GM21786 (cell line): ENCODE measurements at regions not wholly inside any gene's neighbourhood (a gene's known extent, or its start where the extent isn't known, plus 50 kb on each side); places are given as distances from the start of the nearest gene placed in this dataset.
"Not testable (repeated sequence)": the region's sequence is repeated elsewhere in the genome, so short reads cannot be mapped to it uniquely, and the experiment has no call there.

ENCODE experiments used
- ATAC-seq: cut with Tn5 transposase; IDR thresholded peaks from one replicate; pipeline ENCODE4 v1.9.1; 2021; ENCODE audit not compliant: unreplicated experiment

DNA sequence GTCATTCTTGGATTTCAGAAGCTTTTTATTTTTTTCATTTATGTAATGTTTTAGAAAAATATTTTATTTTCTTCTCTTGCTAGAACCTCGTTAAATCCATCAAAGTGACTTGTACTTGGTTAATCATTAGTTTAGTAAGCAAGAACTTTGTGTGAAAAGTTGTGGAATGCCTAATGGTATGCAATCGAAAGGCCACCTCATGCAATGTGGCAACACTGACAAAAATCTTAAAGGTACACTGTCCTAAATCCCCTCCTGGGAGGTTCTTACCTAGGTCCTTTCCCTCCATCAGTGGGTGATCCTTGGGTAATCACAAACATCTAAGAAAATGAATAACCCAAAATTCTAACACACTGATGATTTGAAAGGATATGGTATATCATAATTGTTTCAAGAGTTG lies 304.2 kb downstream of the DNAH5 start:
- ATAC-seq: no peak

DNA sequence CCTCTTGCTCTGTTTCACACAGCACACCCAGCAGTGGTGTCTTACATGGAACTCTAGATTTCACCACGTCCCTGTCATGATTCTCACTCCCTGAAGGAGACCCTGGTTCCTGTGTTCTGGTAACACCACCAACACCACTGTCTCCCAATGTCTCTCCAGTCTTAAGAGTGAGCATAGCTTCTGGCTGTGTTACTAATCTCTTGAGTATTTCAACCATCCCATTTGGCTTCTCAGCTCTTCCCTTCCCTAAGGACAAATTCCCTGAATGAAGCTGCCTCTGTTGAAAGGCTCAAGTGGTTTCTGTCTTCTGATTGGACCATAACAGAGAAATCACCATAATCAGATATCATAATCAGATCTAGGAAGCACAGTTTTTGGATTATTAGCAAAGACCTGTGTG lies 311.8 kb downstream of the DNAH5 start:
- no peak for ATAC-seq

- ATAC-seq: no peak
Measured at GRCh38 chr5:13629218-13629617, 315.3 kb downstream of the DNAH5 start.

DNA sequence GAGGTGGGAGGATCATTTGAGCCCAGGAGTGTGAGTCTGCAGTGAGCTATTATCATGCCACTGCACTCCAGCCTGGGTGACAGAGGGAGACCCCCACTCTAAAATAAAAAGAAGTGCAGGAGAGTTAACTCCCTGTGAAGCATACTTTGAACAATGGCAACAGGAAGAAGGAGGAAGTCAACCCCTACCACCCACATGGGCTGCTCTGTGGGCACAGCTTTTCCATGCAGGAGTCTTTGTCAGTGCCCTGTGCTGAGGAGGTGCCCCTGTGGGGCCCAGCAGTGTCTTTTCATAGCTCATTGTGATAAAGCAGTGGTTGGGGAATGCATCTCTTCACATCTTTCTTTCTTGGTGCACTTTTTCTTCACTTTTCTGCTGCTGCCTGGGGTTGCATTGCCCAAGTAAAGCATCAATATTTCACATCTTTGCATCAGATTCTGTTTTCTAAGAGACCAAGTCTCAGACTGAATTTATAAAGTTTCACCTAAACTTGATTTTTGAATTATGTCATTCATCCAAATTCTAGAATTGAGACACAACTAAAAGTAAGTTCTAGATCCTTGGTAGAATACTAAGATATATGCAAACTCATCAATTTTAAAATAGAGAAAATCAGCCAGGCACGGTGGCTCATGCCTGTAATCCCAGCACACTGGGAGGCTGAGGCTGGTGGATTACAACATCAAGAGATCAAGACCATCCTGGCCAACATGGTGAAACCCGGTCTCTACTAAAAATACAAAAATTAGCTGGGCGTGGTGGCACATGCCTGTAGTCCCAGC lies 316.6 kb downstream of the DNAH5 start:
- no peak for ATAC-seq

DNA sequence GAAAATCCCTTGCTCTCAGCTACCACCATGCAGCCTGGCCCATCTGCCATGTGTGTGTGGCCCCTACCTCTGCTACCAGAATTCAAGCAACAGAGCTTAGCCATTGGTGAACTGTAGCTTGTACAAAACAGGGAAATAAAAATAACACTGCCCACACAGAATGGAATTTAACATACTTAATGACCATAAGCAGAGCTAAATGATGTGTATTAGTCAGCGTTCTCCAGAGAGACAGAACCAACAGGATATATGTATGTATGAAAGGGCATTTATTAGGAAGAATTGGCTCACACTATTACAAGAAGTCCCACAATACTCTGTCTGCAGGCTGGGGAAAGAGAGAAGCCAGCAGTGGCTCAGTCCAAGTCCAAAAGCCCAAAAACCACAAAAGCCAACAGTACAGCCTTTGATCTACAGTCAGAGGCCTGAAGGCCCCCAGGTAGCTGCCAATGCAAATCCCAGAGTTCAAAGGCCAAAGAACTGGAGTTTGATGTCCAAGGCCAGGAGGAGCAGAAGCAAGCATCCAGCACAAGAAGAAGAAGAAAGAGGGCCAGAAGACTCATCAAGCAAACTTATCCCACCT lies 318.8 kb downstream of the DNAH5 start:
- ATAC-seq: no peak

GRCh38 chr5:13624283-13625074 lies 320.0 kb downstream of the DNAH5 start:
- no peak for ATAC-seq

- no peak for ATAC-seq
Measured at GRCh38 chr5:13613621-13614020, 330.9 kb downstream of the DNAH5 start.

DNA sequence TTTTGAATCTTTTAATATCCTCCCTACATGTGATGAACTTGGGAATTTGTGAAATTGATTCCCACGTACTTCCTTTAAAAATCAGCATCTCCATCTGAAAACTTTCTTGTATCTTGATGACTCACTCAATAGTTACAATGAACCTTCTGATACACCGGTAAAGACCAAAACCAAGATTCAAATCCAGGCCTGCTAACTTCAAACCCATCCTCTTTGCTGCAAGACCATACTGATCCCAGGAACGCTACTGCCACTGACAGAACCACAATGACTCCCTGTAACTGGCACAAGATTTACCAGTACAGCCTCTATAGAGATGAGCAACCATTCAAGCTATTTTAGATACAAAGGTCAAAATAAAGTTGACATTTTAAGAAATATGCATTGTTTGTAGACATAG lies 332.9 kb downstream of the DNAH5 start:
- ATAC-seq: no peak

DNA sequence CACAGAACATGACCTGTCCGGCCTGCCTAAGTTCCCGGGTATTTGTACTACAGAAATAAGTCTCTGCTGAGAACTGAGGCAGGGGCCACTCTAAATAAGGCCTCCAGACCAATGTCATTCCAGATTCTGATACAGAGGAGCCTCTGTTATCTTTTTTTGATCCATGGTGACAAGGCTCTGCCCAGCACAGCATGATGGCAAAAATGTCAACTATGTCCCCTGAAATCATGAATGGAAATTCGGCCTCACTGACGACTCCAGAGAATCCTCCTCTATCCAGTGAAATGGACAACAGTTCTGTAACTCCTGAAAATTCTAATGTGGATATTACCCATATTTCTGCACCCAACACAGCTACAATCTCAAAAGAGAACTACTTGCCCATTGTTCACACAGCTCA lies 335.0 kb downstream of the DNAH5 start:
- no peak for ATAC-seq

- no peak for ATAC-seq
Measured at GRCh38 chr5:13606051-13606450, 338.4 kb downstream of the DNAH5 start.

- no peak for ATAC-seq
Measured at GRCh38 chr5:13601112-13601511, 343.4 kb downstream of the DNAH5 start.

GRCh38 chr5:13595978-13596377 lies 348.5 kb downstream of the DNAH5 start:
- ATAC-seq: no peak

GRCh38 chr5:13591621-13592020 lies 352.9 kb downstream of the DNAH5 start:
- ATAC-seq: no peak

GRCh38 chr5:13585324-13585723 lies 359.2 kb downstream of the DNAH5 start:
- ATAC-seq: no peak

- no peak for ATAC-seq
Measured at GRCh38 chr5:13581914-13582313, 362.6 kb downstream of the DNAH5 start.

GRCh38 chr5:13581132-13581531 lies 363.4 kb downstream of the DNAH5 start:
- no peak for ATAC-seq

GRCh38 chr5:13580058-13580457 lies 364.4 kb downstream of the DNAH5 start:
- ATAC-seq: no peak

GRCh38 chr5:13579091-13579490 lies 365.4 kb downstream of the DNAH5 start:
- ATAC-seq: not testable (repeated sequence)

DNA sequence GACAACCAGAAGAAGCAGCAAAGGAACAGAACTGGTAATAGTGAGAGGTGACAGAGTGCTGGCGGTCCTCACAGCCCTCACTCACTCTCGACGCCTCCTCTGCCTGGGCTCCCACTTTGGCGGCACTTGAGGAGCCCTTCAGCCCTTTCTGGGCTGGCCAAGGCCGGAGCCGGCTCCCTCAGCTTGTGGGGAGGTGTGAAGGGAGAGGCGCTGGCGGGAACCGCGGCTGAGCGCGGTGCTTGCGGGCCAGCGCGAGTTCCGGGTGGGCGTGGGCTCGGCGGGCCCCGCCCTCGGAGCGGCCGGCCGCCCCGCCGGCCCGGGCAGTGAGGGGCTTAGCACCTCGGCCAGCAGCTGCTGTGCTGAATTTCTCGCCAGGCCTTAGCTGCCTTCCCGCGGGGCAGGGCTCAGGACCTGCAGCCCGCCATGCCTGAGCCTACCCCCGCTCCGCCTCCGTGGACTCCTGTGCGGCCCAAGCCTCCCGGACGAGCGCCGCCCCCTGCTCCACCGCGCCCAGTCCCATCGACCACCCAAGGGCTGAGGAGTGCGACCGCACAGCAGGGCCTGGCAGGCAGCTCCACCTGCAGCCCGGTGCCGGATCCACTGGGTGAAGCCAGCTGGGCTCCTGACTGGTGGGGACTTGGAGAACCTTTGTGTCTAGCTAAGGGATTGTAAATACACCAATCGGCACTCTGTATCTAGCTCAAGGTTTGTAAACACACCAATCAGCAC lies 366.0 kb downstream of the DNAH5 start:
- not testable (repeated sequence) for ATAC-seq

DNA sequence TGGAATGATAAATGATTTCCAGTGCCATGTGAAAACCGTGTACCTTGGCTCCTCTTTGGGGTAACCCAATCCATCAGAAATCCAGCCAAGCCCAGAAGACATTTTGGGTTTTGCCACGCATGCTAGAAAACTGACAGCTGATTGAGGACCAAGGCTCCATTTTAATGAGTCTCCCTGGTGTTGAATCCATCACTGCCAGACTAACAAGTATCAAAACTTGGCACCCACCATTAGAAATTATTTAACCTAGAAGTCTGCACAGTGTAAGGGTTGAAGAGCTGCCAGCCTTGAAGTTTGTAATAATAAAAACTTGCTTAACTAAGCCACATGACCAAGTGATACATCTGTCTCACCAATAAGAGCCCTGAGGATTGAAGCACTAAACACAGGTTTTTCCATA lies 369.9 kb downstream of the DNAH5 start:
- ATAC-seq: no peak

DNA sequence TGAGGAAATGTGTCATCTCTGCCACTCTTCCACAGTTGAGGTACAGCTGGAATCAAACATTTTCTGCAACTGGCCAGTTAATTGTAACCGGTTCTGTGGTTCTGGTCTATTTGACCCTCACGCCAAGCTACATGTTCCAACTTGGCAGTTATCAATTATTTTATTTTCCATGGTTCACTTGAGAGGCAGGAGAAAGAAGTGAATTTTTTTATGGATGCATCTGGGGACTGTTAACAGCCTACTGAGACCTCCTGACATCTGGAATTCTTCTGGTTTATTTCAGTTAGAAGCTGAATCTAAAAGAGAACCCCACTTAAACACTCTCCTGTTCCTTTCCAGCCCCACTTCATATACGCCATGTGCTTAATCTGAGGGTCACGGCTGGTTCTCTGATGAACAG lies 372.3 kb downstream of the DNAH5 start:
- ATAC-seq: no peak
